ENCODE measurements at regions not wholly inside any gene's neighbourhood (a gene's known extent, or its start where the extent isn't known, plus 50 kb on each side); places are given as distances from the start of the nearest gene placed in this dataset.
"Not testable (repeated sequence)": the region's sequence is repeated elsewhere in the genome, so short reads cannot be mapped to it uniquely, and the experiment has no call there.

GRCh38 chr6:62819640-62820039, 391.6 kb upstream of the FKBP1C start:
- Mint-ChIP-seq H3K4me3 (no peak overlapping the region), H3K27me3 (no peaks in the 10 kb centered on the region), H3K4me1 (no peaks in the 10 kb centered on the region)

GRCh38 chr6:62808565-62809293, 402.5 kb upstream of the FKBP1C start:
- Mint-ChIP-seq H3K4me1 (no peaks in the 10 kb centered on the region), H3K36me3 (no peaks in the 10 kb centered on the region), H3K4me3 (no peak overlapping the region), H3K27me3 (no peaks in the 10 kb centered on the region), H3K9me3 (peaks cover 4% of the 10 kb centered on the region), H3K27ac (no peak overlapping the region)
- no peak for DNase-seq

More at GRCh38 chr6:62819640-62820039, 391.6 kb upstream of the FKBP1C start:
- H3K9me3 Mint-ChIP-seq = peaks cover 9% of the 10 kb centered on the region
- DNase-seq = no peak
- H3K36me3 Mint-ChIP-seq = no peaks in the 10 kb centered on the region
- H3K27ac Mint-ChIP-seq = no peak overlapping the region

DNA sequence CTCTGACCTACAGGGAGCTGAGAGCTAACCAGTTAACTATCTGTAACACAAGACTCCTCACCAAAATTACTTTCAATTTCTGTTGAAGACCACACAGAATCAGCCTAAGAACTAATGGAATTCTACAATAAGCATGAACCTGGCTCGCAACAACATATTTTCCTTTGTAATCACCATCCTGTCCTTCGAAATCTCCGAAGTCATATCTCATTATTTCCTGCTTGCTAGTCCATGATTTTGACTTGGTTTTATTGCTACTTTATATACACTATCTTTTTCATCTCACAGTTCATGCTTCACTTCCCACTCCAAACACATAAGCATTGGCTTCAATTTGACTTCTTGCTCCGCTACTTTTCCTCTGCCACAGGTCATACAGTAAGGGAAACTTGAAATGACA, 405.8 kb upstream of the FKBP1C start:
- H3K27ac Mint-ChIP-seq = no peak overlapping the region
- peaks cover under 1% of the 10 kb centered on the region for H3K9me3 Mint-ChIP-seq
- H3K4me3 Mint-ChIP-seq = no peak overlapping the region
- no peak for DNase-seq
- H3K4me1 Mint-ChIP-seq = no peaks in the 10 kb centered on the region
- no peaks in the 10 kb centered on the region for H3K27me3 Mint-ChIP-seq
- no peaks in the 10 kb centered on the region for H3K36me3 Mint-ChIP-seq

- H3K4me1 Mint-ChIP-seq = no peaks in the 10 kb centered on the region
- no peak for DNase-seq
- H3K4me3 Mint-ChIP-seq = no peak overlapping the region
- H3K36me3 Mint-ChIP-seq = no peaks in the 10 kb centered on the region
- no peaks in the 10 kb centered on the region for H3K27me3 Mint-ChIP-seq
- no peak overlapping the region for H3K27ac Mint-ChIP-seq
- no peaks in the 10 kb centered on the region for H3K9me3 Mint-ChIP-seq
These were observed 408.2 kb upstream of the FKBP1C start for GRCh38 chr6:62803094-62803493.

GRCh38 chr6:62797190-62797589, 414.1 kb upstream of the FKBP1C start:
- no peaks in the 10 kb centered on the region for H3K36me3 Mint-ChIP-seq
- H3K27me3 Mint-ChIP-seq = no peaks in the 10 kb centered on the region
- no peak overlapping the region for H3K27ac Mint-ChIP-seq
- H3K4me1 Mint-ChIP-seq = no peaks in the 10 kb centered on the region
- no peak overlapping the region for H3K4me3 Mint-ChIP-seq
- peaks cover 11% of the 10 kb centered on the region for H3K9me3 Mint-ChIP-seq
- DNase-seq = no peak

GRCh38 chr6:62775427-62776022, 435.7 kb upstream of the FKBP1C start:
- DNase-seq = no peak
- no peaks in the 10 kb centered on the region for H3K4me1 Mint-ChIP-seq
- no peaks in the 10 kb centered on the region for H3K36me3 Mint-ChIP-seq

DNA sequence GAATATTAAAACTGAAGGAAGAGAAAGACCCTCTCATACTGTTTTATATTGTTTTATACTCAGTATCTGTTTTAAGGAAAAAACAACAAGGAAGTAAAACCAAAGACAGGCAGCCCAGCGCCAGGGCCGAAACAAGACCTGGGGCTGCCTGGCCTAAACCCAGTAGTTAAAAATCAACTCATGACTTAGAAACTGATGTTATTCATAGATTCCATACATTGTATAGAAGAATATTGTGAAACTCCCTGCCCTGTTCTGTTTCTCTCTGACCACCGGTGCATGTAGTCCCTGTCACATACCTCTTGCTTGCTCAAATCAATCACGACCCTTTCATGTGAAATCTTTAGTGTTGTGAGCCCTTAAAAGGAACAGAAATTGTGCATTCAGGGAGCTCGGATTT, 445.1 kb upstream of the FKBP1C start:
- H3K9me3 Mint-ChIP-seq, DNase-seq, H3K27ac Mint-ChIP-seq, H3K4me3 Mint-ChIP-seq, H3K4me1 Mint-ChIP-seq, H3K27me3 Mint-ChIP-seq, H3K36me3 Mint-ChIP-seq: not testable (repeated sequence)

More at GRCh38 chr6:62775427-62776022, 435.7 kb upstream of the FKBP1C start:
- Mint-ChIP-seq H3K4me3 (no peak overlapping the region), H3K9me3 (no peaks in the 10 kb centered on the region), H3K27me3 (no peaks in the 10 kb centered on the region), H3K27ac (no peak overlapping the region)

- Mint-ChIP-seq H3K36me3 (no peaks in the 10 kb centered on the region), H3K27me3 (no peaks in the 10 kb centered on the region), H3K9me3 (peaks cover 1% of the 10 kb centered on the region), H3K4me1 (no peaks in the 10 kb centered on the region), H3K27ac (no peak overlapping the region), H3K4me3 (no peak overlapping the region)
- no peak for DNase-seq
These were observed 446.4 kb upstream of the FKBP1C start for GRCh38 chr6:62764841-62765240.

GRCh38 chr6:62763125-62763912, 447.9 kb upstream of the FKBP1C start:
- Mint-ChIP-seq H3K4me3 (no peak overlapping the region), H3K36me3 (no peaks in the 10 kb centered on the region), H3K4me1 (no peaks in the 10 kb centered on the region), H3K27ac (no peak overlapping the region), H3K9me3 (peaks cover 1% of the 10 kb centered on the region), H3K27me3 (no peaks in the 10 kb centered on the region)
- no peak for DNase-seq

DNA sequence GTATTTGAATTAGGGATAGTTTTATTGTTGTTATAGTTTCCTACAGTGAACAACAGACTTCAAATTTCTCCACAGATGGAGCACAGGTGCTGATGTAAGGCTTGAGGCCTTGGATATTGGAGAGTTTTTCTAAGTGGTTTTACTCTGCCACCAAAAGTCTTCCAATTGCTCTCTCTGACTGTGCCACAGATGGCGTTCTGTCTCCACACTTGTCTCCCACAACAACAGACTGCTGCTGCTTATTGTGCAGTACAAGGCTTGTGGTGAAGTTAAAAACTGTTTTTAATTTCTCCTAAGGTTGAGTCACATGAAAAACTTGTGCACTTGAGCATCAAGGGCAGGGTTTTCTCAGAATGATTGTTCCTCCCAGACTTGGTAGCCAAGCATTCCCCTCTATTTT, 460.9 kb upstream of the KHDRBS2 start:
- H3K4me1 Mint-ChIP-seq = no peaks in the 10 kb centered on the region
- no peak for DNase-seq
- H3K36me3 Mint-ChIP-seq = no peaks in the 10 kb centered on the region
- no peak overlapping the region for H3K27ac Mint-ChIP-seq
- peaks cover 6% of the 10 kb centered on the region for H3K9me3 Mint-ChIP-seq
- H3K27me3 Mint-ChIP-seq = no peaks in the 10 kb centered on the region
- H3K4me3 Mint-ChIP-seq = no peak overlapping the region

- H3K4me1 Mint-ChIP-seq = no peaks in the 10 kb centered on the region
- H3K4me3 Mint-ChIP-seq = no peak overlapping the region
- H3K27ac Mint-ChIP-seq = no peak overlapping the region
- peaks cover 6% of the 10 kb centered on the region for H3K9me3 Mint-ChIP-seq
- no peaks in the 10 kb centered on the region for H3K27me3 Mint-ChIP-seq
- H3K36me3 Mint-ChIP-seq = no peaks in the 10 kb centered on the region
- DNase-seq = no peak
These were observed 460.1 kb upstream of the KHDRBS2 start for GRCh38 chr6:62746161-62746560.

DNA sequence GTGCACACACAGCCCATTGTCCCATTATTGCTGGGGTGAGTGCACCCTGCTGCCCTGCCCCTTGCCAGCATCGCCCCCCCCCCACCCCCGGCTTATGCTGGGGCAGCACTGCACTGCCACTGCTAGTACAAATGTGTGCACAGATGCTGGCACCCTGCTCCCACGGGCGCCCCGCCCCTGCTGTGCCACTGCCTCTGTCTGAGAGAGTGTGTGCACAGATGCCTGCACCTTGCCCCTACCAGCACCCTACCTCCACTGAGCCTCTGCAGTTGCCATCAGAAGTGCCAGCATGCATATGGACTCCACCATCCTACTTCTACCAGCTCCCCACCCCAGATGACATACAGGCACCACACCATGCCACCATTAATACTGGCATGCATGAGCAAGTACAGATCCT, 454.6 kb upstream of the KHDRBS2 start:
- Mint-ChIP-seq H3K9me3 (peaks cover 7% of the 10 kb centered on the region), H3K27ac (no peak overlapping the region), H3K36me3 (no peaks in the 10 kb centered on the region), H3K4me3 (no peak overlapping the region), H3K27me3 (no peaks in the 10 kb centered on the region), H3K4me1 (no peaks in the 10 kb centered on the region)
- no peak for DNase-seq

DNA sequence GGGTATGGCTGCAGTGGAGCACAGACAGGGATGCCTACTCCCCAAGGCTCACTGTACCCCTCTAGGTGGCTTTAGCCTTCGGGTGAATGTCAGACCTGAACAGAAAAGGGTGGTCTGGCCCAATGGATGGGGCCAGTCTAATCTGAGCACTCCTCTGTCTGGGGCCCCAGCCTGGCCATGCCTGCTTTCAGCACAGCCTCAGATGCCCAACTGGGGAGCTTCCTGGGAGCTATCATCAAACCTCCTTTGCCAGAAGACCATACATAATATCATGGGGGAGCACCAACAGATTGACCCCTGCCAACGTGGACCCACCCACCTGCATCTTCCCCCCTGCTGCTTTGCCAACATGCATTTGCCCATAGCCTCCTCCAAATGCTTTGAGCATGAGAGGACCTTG, 454.1 kb upstream of the KHDRBS2 start:
- H3K9me3 Mint-ChIP-seq = peaks cover 7% of the 10 kb centered on the region
- H3K36me3 Mint-ChIP-seq = no peaks in the 10 kb centered on the region
- no peak overlapping the region for H3K27ac Mint-ChIP-seq
- no peak for DNase-seq
- no peaks in the 10 kb centered on the region for H3K4me1 Mint-ChIP-seq
- no peaks in the 10 kb centered on the region for H3K27me3 Mint-ChIP-seq
- H3K4me3 Mint-ChIP-seq = no peak overlapping the region

GRCh38 chr6:62737792-62738191, 451.8 kb upstream of the KHDRBS2 start:
- Mint-ChIP-seq H3K4me3 (no peak overlapping the region), H3K9me3 (peaks cover 9% of the 10 kb centered on the region), H3K27ac (no peak overlapping the region), H3K27me3 (no peaks in the 10 kb centered on the region), H3K36me3 (no peaks in the 10 kb centered on the region), H3K4me1 (no peaks in the 10 kb centered on the region)
- no peak for DNase-seq

- no peaks in the 10 kb centered on the region for H3K27me3 Mint-ChIP-seq
- H3K4me1 Mint-ChIP-seq = no peaks in the 10 kb centered on the region
- H3K9me3 Mint-ChIP-seq = peaks cover 7% of the 10 kb centered on the region
- DNase-seq = no peak
- no peaks in the 10 kb centered on the region for H3K36me3 Mint-ChIP-seq
- H3K4me3 Mint-ChIP-seq = no peak overlapping the region
- no peak overlapping the region for H3K27ac Mint-ChIP-seq
These were observed 435.4 kb upstream of the KHDRBS2 start for GRCh38 chr6:62721408-62721807.
